GM12873 (cell line): ENCODE measurements at regions not wholly inside any gene's neighbourhood (a gene's known extent, or its start where the extent isn't known, plus 50 kb on each side); places are given as distances from the start of the nearest gene placed in this dataset.

Source experiments
- CTCF ChIP-seq: IDR thresholded peaks from 2 replicates; pipeline ENCODE4 v1.5.1; 2012; ENCODE audit warnings: low read depth, mild to moderate bottlenecking, moderate library complexity, low read length, control low read depth; ENCODE audit not compliant: insufficient read depth; ENCODE audit errors: missing control alignments

DNA sequence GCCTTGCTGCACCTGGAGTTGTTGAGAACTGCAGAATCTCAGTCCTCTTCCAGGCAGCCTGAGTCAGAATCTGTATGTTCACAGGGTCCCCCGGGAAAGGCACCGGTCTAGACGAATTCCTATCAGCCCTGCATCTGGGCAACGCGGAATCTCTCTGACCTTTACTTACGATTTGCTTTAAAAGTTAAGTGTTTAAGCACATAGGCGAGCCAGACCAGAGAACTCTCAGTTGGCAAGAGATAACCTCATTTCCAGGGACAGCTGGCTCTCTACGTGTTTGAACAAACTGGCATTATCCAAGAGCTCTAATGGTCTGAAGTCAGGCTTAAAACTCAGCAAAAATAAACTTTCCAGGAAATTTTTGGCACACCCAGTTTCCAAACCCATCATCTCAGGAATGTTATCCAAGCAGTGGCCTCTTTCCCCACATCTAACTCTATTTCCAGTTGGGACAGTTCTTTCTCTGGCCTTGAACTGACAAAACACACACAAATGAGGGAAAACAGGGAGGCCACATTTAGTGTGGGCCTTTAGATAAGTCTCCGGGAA is 53.4 kb downstream of the HES1 start:
- no peak for TF ChIP-seq CTCF

GRCh38 chr3:194194051-194194756 is 58.3 kb downstream of the HES1 start:
- TF ChIP-seq CTCF: no peak

DNA sequence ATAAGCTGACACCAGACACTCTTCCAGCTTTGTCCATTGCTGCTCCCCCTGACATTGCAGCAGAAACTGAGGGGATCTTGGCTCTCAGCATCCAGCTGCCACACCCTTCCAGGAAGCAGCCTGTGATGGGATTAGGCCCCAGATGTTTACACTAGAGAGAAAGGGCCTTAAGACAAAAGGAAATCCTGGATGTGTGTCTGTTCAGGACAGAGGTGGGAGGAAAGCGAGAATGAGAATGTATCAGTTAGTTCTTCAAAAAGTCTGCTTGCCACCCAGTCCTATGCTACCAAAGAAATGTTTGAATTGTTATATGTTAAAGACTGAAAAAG is 58.8 kb downstream of the HES1 start:
- TF ChIP-seq CTCF: no peak

- TF ChIP-seq CTCF: no peak
Measured at GRCh38 chr3:194195611-194196010, 59.7 kb downstream of the HES1 start.

- TF ChIP-seq CTCF: no peak
Measured at GRCh38 chr3:194196876-194197275, 60.9 kb downstream of the HES1 start.

GRCh38 chr3:194197396-194197960 is 61.5 kb downstream of the HES1 start:
- no peak for TF ChIP-seq CTCF

- no peak for TF ChIP-seq CTCF
Measured at GRCh38 chr3:194197981-194198695, 62.2 kb downstream of the HES1 start.
